ENCODE measurements at regions not wholly inside any gene's neighbourhood (a gene's known extent, or its start where the extent isn't known, plus 50 kb on each side); places are given as distances from the start of the nearest gene placed in this dataset.
"Not testable (repeated sequence)": the region's sequence is repeated elsewhere in the genome, so short reads cannot be mapped to it uniquely, and the experiment has no call there.

- not testable (repeated sequence) for DNase-seq; H3K36me3 ChIP-seq (replicated peaks; ENCODE audit: control insufficient read depth, insufficient read depth, low read length); H3K27me3 ChIP-seq (ENCODE audit: control insufficient read depth, insufficient read depth, low read length); H3K4me3 ChIP-seq (ENCODE audit: insufficient read depth, low read depth, low read length)
Observed at GRCh38 chr7:86981937-86982336, 77.5 kb downstream of the ELAPOR2 start.

- DNase-seq = no peak
- Histone ChIP-seq H3K36me3 (replicated peaks; ENCODE audit: control insufficient read depth, insufficient read depth, low read length) (no peaks in the 10 kb centered on the region), H3K4me3 (ENCODE audit: insufficient read depth, low read depth, low read length) (no peak overlapping the region), H3K27me3 (ENCODE audit: control insufficient read depth, insufficient read depth, low read length) (no peaks in the 10 kb centered on the region)
Observed at GRCh38 chr7:86981127-86981526, 78.3 kb downstream of the ELAPOR2 start.

- H3K4me3 ChIP-seq (ENCODE audit: insufficient read depth, low read depth, low read length) = no peak overlapping the region
- no peak for DNase-seq
- H3K27me3 ChIP-seq (ENCODE audit: control insufficient read depth, insufficient read depth, low read length) = no peaks in the 10 kb centered on the region
- no peaks in the 10 kb centered on the region for H3K36me3 ChIP-seq (replicated peaks; ENCODE audit: control insufficient read depth, insufficient read depth, low read length)
Observed at GRCh38 chr7:86980223-86980622, 79.2 kb downstream of the ELAPOR2 start.

- no peak overlapping the region for H3K4me3 ChIP-seq (ENCODE audit: insufficient read depth, low read depth, low read length)
- no peak for DNase-seq
- no peaks in the 10 kb centered on the region for H3K36me3 ChIP-seq (replicated peaks; ENCODE audit: control insufficient read depth, insufficient read depth, low read length)
- H3K27me3 ChIP-seq (ENCODE audit: control insufficient read depth, insufficient read depth, low read length) = no peaks in the 10 kb centered on the region
Observed at GRCh38 chr7:86978808-86979506, 80.5 kb downstream of the ELAPOR2 start.

GRCh38 chr7:86976958-86977357 lies 82.5 kb downstream of the ELAPOR2 start:
- no peaks in the 10 kb centered on the region for H3K27me3 ChIP-seq (ENCODE audit: control insufficient read depth, insufficient read depth, low read length)
- no peaks in the 10 kb centered on the region for H3K36me3 ChIP-seq (replicated peaks; ENCODE audit: control insufficient read depth, insufficient read depth, low read length)
- DNase-seq = no peak
- no peak overlapping the region for H3K4me3 ChIP-seq (ENCODE audit: insufficient read depth, low read depth, low read length)

- no peaks in the 10 kb centered on the region for H3K36me3 ChIP-seq (replicated peaks; ENCODE audit: control insufficient read depth, insufficient read depth, low read length)
Observed at GRCh38 chr7:86975914-86976313, 83.5 kb downstream of the ELAPOR2 start.

GRCh38 chr7:86975449-86975848 lies 84.0 kb downstream of the ELAPOR2 start:
- H3K27me3 ChIP-seq (ENCODE audit: control insufficient read depth, insufficient read depth, low read length) = no peaks in the 10 kb centered on the region
- H3K4me3 ChIP-seq (ENCODE audit: insufficient read depth, low read depth, low read length) = no peak overlapping the region
- DNase-seq = no peak
- H3K36me3 ChIP-seq (replicated peaks; ENCODE audit: control insufficient read depth, insufficient read depth, low read length) = no peaks in the 10 kb centered on the region

More at GRCh38 chr7:86975914-86976313, 83.5 kb downstream of the ELAPOR2 start:
- H3K4me3 ChIP-seq (ENCODE audit: insufficient read depth, low read depth, low read length) = no peak overlapping the region
- no peak for DNase-seq
- no peaks in the 10 kb centered on the region for H3K27me3 ChIP-seq (ENCODE audit: control insufficient read depth, insufficient read depth, low read length)

- no peaks in the 10 kb centered on the region for H3K36me3 ChIP-seq (replicated peaks; ENCODE audit: control insufficient read depth, insufficient read depth, low read length)
- no peak for DNase-seq
- H3K4me3 ChIP-seq (ENCODE audit: insufficient read depth, low read depth, low read length) = no peak overlapping the region
- H3K27me3 ChIP-seq (ENCODE audit: control insufficient read depth, insufficient read depth, low read length) = no peaks in the 10 kb centered on the region
Observed at GRCh38 chr7:86972072-86972471, 87.4 kb downstream of the ELAPOR2 start.

- no peak for DNase-seq
- H3K4me3 ChIP-seq (ENCODE audit: insufficient read depth, low read depth, low read length) = no peak overlapping the region
- no peaks in the 10 kb centered on the region for H3K27me3 ChIP-seq (ENCODE audit: control insufficient read depth, insufficient read depth, low read length)
- H3K36me3 ChIP-seq (replicated peaks; ENCODE audit: control insufficient read depth, insufficient read depth, low read length) = no peaks in the 10 kb centered on the region
Observed at GRCh38 chr7:86970986-86971385, 88.5 kb downstream of the ELAPOR2 start.

- no peaks in the 10 kb centered on the region for H3K27me3 ChIP-seq (ENCODE audit: control insufficient read depth, insufficient read depth, low read length)
- no peak overlapping the region for H3K4me3 ChIP-seq (ENCODE audit: insufficient read depth, low read depth, low read length)
- DNase-seq = no peak
- no peaks in the 10 kb centered on the region for H3K36me3 ChIP-seq (replicated peaks; ENCODE audit: control insufficient read depth, insufficient read depth, low read length)
Observed at GRCh38 chr7:86970547-86970946, 88.9 kb downstream of the ELAPOR2 start.

- Histone ChIP-seq H3K4me3 (ENCODE audit: insufficient read depth, low read depth, low read length) (no peak overlapping the region), H3K27me3 (ENCODE audit: control insufficient read depth, insufficient read depth, low read length) (no peaks in the 10 kb centered on the region), H3K36me3 (replicated peaks; ENCODE audit: control insufficient read depth, insufficient read depth, low read length) (no peaks in the 10 kb centered on the region)
- no peak for DNase-seq
Observed at GRCh38 chr7:86969865-86970264, 89.6 kb downstream of the ELAPOR2 start.

GRCh38 chr7:86968618-86969017 lies 90.8 kb downstream of the ELAPOR2 start:
- H3K36me3 ChIP-seq (replicated peaks; ENCODE audit: control insufficient read depth, insufficient read depth, low read length) = no peaks in the 10 kb centered on the region
- H3K27me3 ChIP-seq (ENCODE audit: control insufficient read depth, insufficient read depth, low read length) = no peaks in the 10 kb centered on the region
- DNase-seq = no peak
- H3K4me3 ChIP-seq (ENCODE audit: insufficient read depth, low read depth, low read length) = no peak overlapping the region

- Histone ChIP-seq H3K27me3 (ENCODE audit: control insufficient read depth, insufficient read depth, low read length) (no peaks in the 10 kb centered on the region), H3K4me3 (ENCODE audit: insufficient read depth, low read depth, low read length) (no peak overlapping the region), H3K36me3 (replicated peaks; ENCODE audit: control insufficient read depth, insufficient read depth, low read length) (no peaks in the 10 kb centered on the region)
- DNase-seq = no peak
Observed at GRCh38 chr7:86966916-86967315, 92.5 kb downstream of the ELAPOR2 start.

GRCh38 chr7:86965727-86966120 lies 93.7 kb downstream of the ELAPOR2 start:
- no peak for DNase-seq
- H3K27me3 ChIP-seq (ENCODE audit: control insufficient read depth, insufficient read depth, low read length) = no peaks in the 10 kb centered on the region
- no peaks in the 10 kb centered on the region for H3K36me3 ChIP-seq (replicated peaks; ENCODE audit: control insufficient read depth, insufficient read depth, low read length)
- no peak overlapping the region for H3K4me3 ChIP-seq (ENCODE audit: insufficient read depth, low read depth, low read length)

GRCh38 chr7:86964973-86965726 lies 94.3 kb downstream of the ELAPOR2 start:
- no peaks in the 10 kb centered on the region for H3K27me3 ChIP-seq (ENCODE audit: control insufficient read depth, insufficient read depth, low read length)
- no peak for DNase-seq
- H3K36me3 ChIP-seq (replicated peaks; ENCODE audit: control insufficient read depth, insufficient read depth, low read length) = no peaks in the 10 kb centered on the region
- no peak overlapping the region for H3K4me3 ChIP-seq (ENCODE audit: insufficient read depth, low read depth, low read length)
